ENCODE measurements at regions not wholly inside any gene's neighbourhood (a gene's known extent, or its start where the extent isn't known, plus 50 kb on each side); places are given as distances from the start of the nearest gene placed in this dataset.
"Not testable (repeated sequence)": the region's sequence is repeated elsewhere in the genome, so short reads cannot be mapped to it uniquely, and the experiment has no call there.

- H3K4me3 ChIP-seq; H3K27me3 ChIP-seq; intact Hi-C loops (cut with DNase I; ENCODE audit: low total_unique reads); H3K36me3 ChIP-seq; H3K27ac ChIP-seq; H3K4me1 ChIP-seq; H3K9me3 ChIP-seq: not testable (repeated sequence)
- DNase-seq, result peak in 1 of 2 donors; percentile 11
Measured at GRCh38 chr5:134471858-134472449, 53.5 kb upstream of the JADE2 start.

GRCh38 chr5:134468921-134469400, 56.5 kb upstream of the JADE2 start:
- Histone ChIP-seq H3K36me3 (no peaks in the 10 kb centered on the region), H3K9me3 (no peaks in the 10 kb centered on the region), H3K4me3 (no peak overlapping the region), H3K27ac (no peak overlapping the region), H3K27me3 (no peaks in the 10 kb centered on the region), H3K4me1 (peaks cover 0 to 27% (median 23%) of the 10 kb centered on the region in 4 donors)
- no peak for TF ChIP-seq CTCF (IDR thresholded peaks at IDR 0.05)
- intact Hi-C loops (cut with DNase I; ENCODE audit: low total_unique reads), result loop anchor here (5.0 kb wide), 1 partner anchor 57 kb away; the partner anchor contains the start of gene CDKN2AIPNL
- peak in 1 of 2 donors; percentile 51 for DNase-seq

GRCh38 chr5:134467231-134467630, 55.5 kb upstream of the CDKN2AIPNL start:
- no peaks in the 10 kb centered on the region for H3K27me3 ChIP-seq
- no peaks in the 10 kb centered on the region for H3K36me3 ChIP-seq
- peak overlapping the region; percentile 94 for H3K27ac ChIP-seq
- peaks cover 0 to 27% (median 23%) of the 10 kb centered on the region in 4 donors for H3K4me1 ChIP-seq
- intact Hi-C loops (cut with DNase I; ENCODE audit: low total_unique reads), result loop anchor here (2.0 to 5.0 kb wide), 2 partner anchors 55 to 58 kb away; partner anchors contain the start of genes CDKN2AIPNL and JADE2
- no peaks in the 10 kb centered on the region for H3K9me3 ChIP-seq
- TF ChIP-seq CTCF (IDR thresholded peaks at IDR 0.05), result no peak
- H3K4me3 ChIP-seq, result peak overlapping the region; percentile 52 to 61
- no peak for DNase-seq

GRCh38 chr5:134466241-134467069, 54.8 kb upstream of the CDKN2AIPNL start:
- H3K4me3 ChIP-seq, result peak overlapping the region; percentile 52 to 61
- no peaks in the 10 kb centered on the region for H3K9me3 ChIP-seq
- H3K27me3 ChIP-seq, result no peaks in the 10 kb centered on the region
- intact Hi-C loops (cut with DNase I; ENCODE audit: low total_unique reads), result loop anchor here (2.0 to 5.0 kb wide), 2 partner anchors 54 to 58 kb away; partner anchors contain the start of genes CDKN2AIPNL and JADE2
- no peaks in the 10 kb centered on the region for H3K36me3 ChIP-seq
- H3K4me1 ChIP-seq, result peaks cover 0 to 27% (median 23%) of the 10 kb centered on the region in 4 donors
- peak; percentile 99 for DNase-seq
- TF ChIP-seq CTCF (IDR thresholded peaks at IDR 0.05), result no peak
- peak overlapping the region; percentile 94 for H3K27ac ChIP-seq

- Histone ChIP-seq H3K9me3 (no peaks in the 10 kb centered on the region), H3K27ac (peak overlapping the region; percentile 94), H3K4me1 (peaks cover 0 to 27% (median 23%) of the 10 kb centered on the region in 4 donors), H3K27me3 (no peaks in the 10 kb centered on the region), H3K36me3 (no peaks in the 10 kb centered on the region), H3K4me3 (peak overlapping the region; percentile 52 to 61)
- intact Hi-C loops (cut with DNase I; ENCODE audit: low total_unique reads), result loop anchor here (2.0 to 5.0 kb wide), 2 partner anchors 54 to 59 kb away; partner anchors contain the start of genes CDKN2AIPNL and JADE2
- peak; percentile 90 to 95 for DNase-seq
- TF ChIP-seq CTCF (IDR thresholded peaks at IDR 0.05), result no peak
Measured at GRCh38 chr5:134465816-134466240, 54.1 kb upstream of the CDKN2AIPNL start.

All from tibial artery (tissue), 4 donors.